ENCODE measurements at regions not wholly inside any gene's neighbourhood (a gene's known extent, or its start where the extent isn't known, plus 50 kb on each side); places are given as distances from the start of the nearest gene placed in this dataset.

- TF ChIP-seq POLR2A (IDR thresholded peaks at IDR 0.05; ENCODE audit: low read depth, low read length): no peak
- no peak for DNase-seq (ENCODE audit: insufficient read length, low spot score)
- FAIRE-seq: no peak
Observed at GRCh38 chr14:82830596-82830995, 1296.9 kb upstream of the SEL1L start.

- FAIRE-seq (no peak), DNase-seq (ENCODE audit: insufficient read length, low spot score) (no peak)
- no peak for TF ChIP-seq POLR2A (IDR thresholded peaks at IDR 0.05; ENCODE audit: low read depth, low read length)
Observed at GRCh38 chr14:82836256-82836950, 1302.8 kb upstream of the SEL1L start.

- DNase-seq (ENCODE audit: insufficient read length, low spot score) (no peak), FAIRE-seq (no peak)
- no peak for TF ChIP-seq POLR2A (IDR thresholded peaks at IDR 0.05; ENCODE audit: low read depth, low read length)
Observed at GRCh38 chr14:82837611-82838140, 1304.0 kb upstream of the SEL1L start.

GRCh38 chr14:82850576-82850975, 1316.9 kb upstream of the SEL1L start:
- FAIRE-seq: no peak
- DNase-seq (ENCODE audit: insufficient read length, low spot score): no peak
- no peak for TF ChIP-seq POLR2A (IDR thresholded peaks at IDR 0.05; ENCODE audit: low read depth, low read length)

GRCh38 chr14:82854131-82854530, 1320.5 kb upstream of the SEL1L start:
- no peak for DNase-seq (ENCODE audit: insufficient read length, low spot score)
- FAIRE-seq: no peak
- TF ChIP-seq POLR2A (IDR thresholded peaks at IDR 0.05; ENCODE audit: low read depth, low read length): no peak

- TF ChIP-seq POLR2A (IDR thresholded peaks at IDR 0.05; ENCODE audit: low read depth, low read length): no peak
- no peak for FAIRE-seq
- DNase-seq (ENCODE audit: insufficient read length, low spot score): no peak
Observed at GRCh38 chr14:82854901-82855300, 1321.2 kb upstream of the SEL1L start.

GRCh38 chr14:82855912-82856391, 1322.3 kb upstream of the SEL1L start:
- TF ChIP-seq POLR2A (IDR thresholded peaks at IDR 0.05; ENCODE audit: low read depth, low read length): no peak
- FAIRE-seq: no peak
- no peak for DNase-seq (ENCODE audit: insufficient read length, low spot score)

- TF ChIP-seq POLR2A (IDR thresholded peaks at IDR 0.05; ENCODE audit: low read depth, low read length): no peak
- DNase-seq (ENCODE audit: insufficient read length, low spot score) (no peak), FAIRE-seq (no peak)
Observed at GRCh38 chr14:82861313-82861712, 1327.7 kb upstream of the SEL1L start.

GRCh38 chr14:82872494-82872893, 1338.8 kb upstream of the SEL1L start:
- DNase-seq (ENCODE audit: insufficient read length, low spot score): no peak
- no peak for FAIRE-seq
- TF ChIP-seq POLR2A (IDR thresholded peaks at IDR 0.05; ENCODE audit: low read depth, low read length): no peak

- DNase-seq (ENCODE audit: insufficient read length, low spot score) (no peak), FAIRE-seq (no peak)
- no peak for TF ChIP-seq POLR2A (IDR thresholded peaks at IDR 0.05; ENCODE audit: low read depth, low read length)
Observed at GRCh38 chr14:82878951-82879350, 1345.3 kb upstream of the SEL1L start.

- FAIRE-seq: no peak
- DNase-seq (ENCODE audit: insufficient read length, low spot score): no peak
- no peak for TF ChIP-seq POLR2A (IDR thresholded peaks at IDR 0.05; ENCODE audit: low read depth, low read length)
Observed at GRCh38 chr14:82879949-82880535, 1346.4 kb upstream of the SEL1L start.

GRCh38 chr14:82886670-82887069, 1353.0 kb upstream of the SEL1L start:
- FAIRE-seq: no peak
- no peak for DNase-seq (ENCODE audit: insufficient read length, low spot score)
- TF ChIP-seq POLR2A (IDR thresholded peaks at IDR 0.05; ENCODE audit: low read depth, low read length): no peak

GRCh38 chr14:82889701-82890100, 1356.0 kb upstream of the SEL1L start:
- no peak for TF ChIP-seq POLR2A (IDR thresholded peaks at IDR 0.05; ENCODE audit: low read depth, low read length)
- FAIRE-seq (no peak), DNase-seq (ENCODE audit: insufficient read length, low spot score) (no peak)

GRCh38 chr14:82896476-82896875, 1362.8 kb upstream of the SEL1L start:
- DNase-seq (ENCODE audit: insufficient read length, low spot score) (no peak), FAIRE-seq (no peak)
- no peak for TF ChIP-seq POLR2A (IDR thresholded peaks at IDR 0.05; ENCODE audit: low read depth, low read length)

Data from H54 (cell line).